ENCODE measurements at regions not wholly inside any gene's neighbourhood (a gene's known extent, or its start where the extent isn't known, plus 50 kb on each side); places are given as distances from the start of the nearest gene placed in this dataset.
A peak's percentile ranks its signal among the peaks of the same experiment; 100 is the strongest.
"Not testable (repeated sequence)": the region's sequence is repeated elsewhere in the genome, so short reads cannot be mapped to it uniquely, and the experiment has no call there.

GRCh38 chr7:36064676-36065075 lies 88.4 kb upstream of the EEPD1 start:
- H4K8ac ChIP-seq (replicated peaks; ENCODE audit: insufficient read length, low read depth, low read length): no peak overlapping the region
- DNase-seq: no peak
- H3K4ac ChIP-seq (ENCODE audit: low read depth, low read length): no peak overlapping the region
- H2BK12ac ChIP-seq (ENCODE audit: insufficient read length, low read depth, low read length): no peak overlapping the region
- H2BK20ac ChIP-seq (ENCODE audit: low read depth, low read length, poor library complexity, severe bottlenecking): no peak overlapping the region
- no peak overlapping the region for H2AK5ac ChIP-seq (ENCODE audit: insufficient read length, low read length)
- H3K27me3 ChIP-seq (ENCODE audit: insufficient read depth, low read length): no peaks in the 10 kb centered on the region
- peaks cover 12% of the 10 kb centered on the region in 2 experiments for H3K4me1 Mint-ChIP-seq
- H3K27ac Mint-ChIP-seq: no peak overlapping the region
- H4K5ac ChIP-seq (ENCODE audit: insufficient read length, low read depth, low read length): no peak overlapping the region
- no CpG with 5 or more reads among the region's 3 CpGs for WGBS (ENCODE audit: extremely low coverage, insufficient read length, low lambda C conversion rate)
- H3K4me1 ChIP-seq (ENCODE audit: insufficient read depth, low read length): peaks cover 7% of the 10 kb centered on the region; the same call in 1 of the 2 replicates
- H2BK15ac ChIP-seq (ENCODE audit: low read depth, low read length): no peak overlapping the region
- no peak overlapping the region for H3K14ac ChIP-seq (ENCODE audit: insufficient read depth, low read length)
- no peaks in the 10 kb centered on the region for H3K9me3 ChIP-seq (ENCODE audit: control insufficient read depth, low read depth, low read length)
- H3K4me2 ChIP-seq (ENCODE audit: insufficient read depth, insufficient read length, low read length): no peak overlapping the region
- H2BK120ac ChIP-seq (ENCODE audit: low read depth, low read length, poor library complexity, severe bottlenecking): no peak overlapping the region
- no peak overlapping the region for H3K4me3 Mint-ChIP-seq
- H3T11ph ChIP-seq (ENCODE audit: low read length): no peak overlapping the region
- no peak overlapping the region for H3K18ac ChIP-seq (ENCODE audit: insufficient read length, low read depth, low read length)
- H4K91ac ChIP-seq (ENCODE audit: insufficient read length, low read depth, low read length): no peak overlapping the region
- no peaks in the 10 kb centered on the region for H3K79me2 ChIP-seq (ENCODE audit: insufficient read depth, low read length)
- no peak overlapping the region for H3K9ac ChIP-seq (ENCODE audit: extremely low read depth, insufficient read length, low read length)
- H3K23me2 ChIP-seq (ENCODE audit: insufficient read length, low read depth, low read length, poor library complexity, severe bottlenecking): no peaks in the 10 kb centered on the region
- no peak overlapping the region for H2AFZ ChIP-seq (ENCODE audit: low read length)
- no peak overlapping the region for H3K23ac ChIP-seq (ENCODE audit: insufficient read length, low read depth, low read length)
- no peaks in the 10 kb centered on the region for H3K27me3 Mint-ChIP-seq (ENCODE audit: low read depth)
- no peaks in the 10 kb centered on the region for H4K20me1 ChIP-seq (ENCODE audit: control insufficient read depth, insufficient read depth, insufficient read length)
- H3K9me3 Mint-ChIP-seq: peaks cover 3 to 12% of the 10 kb centered on the region in 2 experiments
- peaks cover 2 to 6% (median 6%) of the 10 kb centered on the region in 3 experiments; a peak in 4 of 7 replicates for H3K36me3 Mint-ChIP-seq (ENCODE audit: insufficient read depth in 1 of 3, low read depth in 3 of 3)
- no peaks in the 10 kb centered on the region for H3K79me1 ChIP-seq (ENCODE audit: insufficient read depth, low read depth, low read length, poor library complexity, severe bottlenecking)
- H2BK5ac ChIP-seq (ENCODE audit: insufficient read length, low read length): no peak overlapping the region
- no peak overlapping the region for H3K56ac ChIP-seq (ENCODE audit: insufficient read length, low read depth, low read length)
- TF ChIP-seq, protein P1, sequence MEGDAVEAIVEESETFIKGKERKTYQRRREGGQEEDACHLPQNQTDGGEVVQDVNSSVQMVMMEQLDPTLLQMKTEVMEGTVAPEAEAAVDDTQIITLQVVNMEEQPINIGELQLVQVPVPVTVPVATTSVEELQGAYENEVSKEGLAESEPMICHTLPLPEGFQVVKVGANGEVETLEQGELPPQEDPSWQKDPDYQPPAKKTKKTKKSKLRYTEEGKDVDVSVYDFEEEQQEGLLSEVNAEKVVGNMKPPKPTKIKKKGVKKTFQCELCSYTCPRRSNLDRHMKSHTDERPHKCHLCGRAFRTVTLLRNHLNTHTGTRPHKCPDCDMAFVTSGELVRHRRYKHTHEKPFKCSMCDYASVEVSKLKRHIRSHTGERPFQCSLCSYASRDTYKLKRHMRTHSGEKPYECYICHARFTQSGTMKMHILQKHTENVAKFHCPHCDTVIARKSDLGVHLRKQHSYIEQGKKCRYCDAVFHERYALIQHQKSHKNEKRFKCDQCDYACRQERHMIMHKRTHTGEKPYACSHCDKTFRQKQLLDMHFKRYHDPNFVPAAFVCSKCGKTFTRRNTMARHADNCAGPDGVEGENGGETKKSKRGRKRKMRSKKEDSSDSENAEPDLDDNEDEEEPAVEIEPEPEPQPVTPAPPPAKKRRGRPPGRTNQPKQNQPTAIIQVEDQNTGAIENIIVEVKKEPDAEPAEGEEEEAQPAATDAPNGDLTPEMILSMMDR (conservative IDR thresholded peaks at IDR 0.05): no peak
- H3K27ac ChIP-seq (ENCODE audit: insufficient read length, low read depth, low read length): no peak overlapping the region

DNA sequence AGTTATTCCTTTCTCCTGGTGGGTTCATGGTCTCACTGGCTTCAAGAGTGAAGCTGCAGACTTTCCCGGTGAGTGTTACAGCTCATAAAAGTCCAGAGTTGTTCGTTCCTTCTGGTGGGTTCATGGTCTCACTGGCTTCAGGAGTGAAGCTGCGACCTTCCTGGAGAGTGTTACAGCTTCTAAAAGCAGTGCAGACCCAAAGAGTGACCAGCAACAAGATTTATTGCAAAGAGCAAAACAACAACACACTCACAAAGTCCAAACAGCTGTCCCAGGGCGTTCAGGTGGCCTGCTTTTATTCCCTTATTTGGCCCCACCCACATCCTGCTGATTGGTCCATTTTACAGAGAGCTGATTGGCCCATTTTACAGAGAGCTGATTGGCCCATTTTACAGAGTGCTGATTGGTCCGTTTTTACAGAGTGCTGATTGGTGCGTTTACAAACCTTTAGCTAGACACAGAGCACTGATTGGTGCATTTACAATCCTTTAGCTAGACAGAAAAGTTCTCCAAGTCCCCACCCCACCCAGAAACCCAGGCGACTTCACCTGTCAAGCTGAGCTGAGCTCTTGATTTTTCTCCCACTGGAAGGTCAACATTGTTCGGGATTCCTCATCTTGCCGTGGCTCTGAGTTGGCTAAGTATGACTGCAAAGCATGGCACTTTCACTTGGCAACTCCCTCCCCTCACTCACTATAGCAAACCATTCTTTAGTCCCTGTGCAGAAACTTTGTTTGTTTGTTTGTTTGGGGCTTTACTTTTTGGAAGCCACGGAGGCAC lies 87.3 kb upstream of the EEPD1 start:
- H3K27ac Mint-ChIP-seq: peak overlapping the region in 1 of 3 experiments; percentile 82; a peak in 1 of 7 replicates
- not testable (repeated sequence) for H3K4me3 Mint-ChIP-seq; H3K9ac ChIP-seq (ENCODE audit: extremely low read depth, insufficient read length, low read length); H3K9me3 Mint-ChIP-seq; H2AK5ac ChIP-seq (ENCODE audit: insufficient read length, low read length); H3K23me2 ChIP-seq (ENCODE audit: insufficient read length, low read depth, low read length, poor library complexity, severe bottlenecking); H3K79me1 ChIP-seq (ENCODE audit: insufficient read depth, low read depth, low read length, poor library complexity, severe bottlenecking); H3K27me3 ChIP-seq (ENCODE audit: insufficient read depth, low read length); H4K8ac ChIP-seq (replicated peaks; ENCODE audit: insufficient read length, low read depth, low read length); H3K4me1 ChIP-seq (ENCODE audit: insufficient read depth, low read length); H4K5ac ChIP-seq (ENCODE audit: insufficient read length, low read depth, low read length); H2AFZ ChIP-seq (ENCODE audit: low read length); H3K18ac ChIP-seq (ENCODE audit: insufficient read length, low read depth, low read length); H2BK120ac ChIP-seq (ENCODE audit: low read depth, low read length, poor library complexity, severe bottlenecking); H2BK15ac ChIP-seq (ENCODE audit: low read depth, low read length); H3K56ac ChIP-seq (ENCODE audit: insufficient read length, low read depth, low read length); H3K23ac ChIP-seq (ENCODE audit: insufficient read length, low read depth, low read length); H3K14ac ChIP-seq (ENCODE audit: insufficient read depth, low read length); H4K20me1 ChIP-seq (ENCODE audit: control insufficient read depth, insufficient read depth, insufficient read length); H3K4me2 ChIP-seq (ENCODE audit: insufficient read depth, insufficient read length, low read length); H2BK5ac ChIP-seq (ENCODE audit: insufficient read length, low read length); H3K36me3 Mint-ChIP-seq (ENCODE audit: insufficient read depth in 1 of 3, low read depth in 3 of 3); DNase-seq; H3K27me3 Mint-ChIP-seq (ENCODE audit: low read depth); H2BK20ac ChIP-seq (ENCODE audit: low read depth, low read length, poor library complexity, severe bottlenecking); H2BK12ac ChIP-seq (ENCODE audit: insufficient read length, low read depth, low read length); H4K91ac ChIP-seq (ENCODE audit: insufficient read length, low read depth, low read length); H3K4ac ChIP-seq (ENCODE audit: low read depth, low read length); H3T11ph ChIP-seq (ENCODE audit: low read length); H3K27ac ChIP-seq (ENCODE audit: insufficient read length, low read depth, low read length); H3K9me3 ChIP-seq (ENCODE audit: control insufficient read depth, low read depth, low read length); H3K79me2 ChIP-seq (ENCODE audit: insufficient read depth, low read length)
- no CpG with 5 or more reads among the region's 10 CpGs for WGBS (ENCODE audit: extremely low coverage, insufficient read length, low lambda C conversion rate)
- H3K4me1 Mint-ChIP-seq: peaks cover 12% of the 10 kb centered on the region in 2 experiments
